HepG2 (cell line): ENCODE measurements at regions not wholly inside any gene's neighbourhood (a gene's known extent, or its start where the extent isn't known, plus 50 kb on each side); places are given as distances from the start of the nearest gene placed in this dataset.

Experiments
- ATAC-seq: fragments of 200-7000 bp; cut with Tn5 transposase; 3 replicates; pipeline ENCODE4 v1.9.1; 2020; ENCODE audit warnings: mild to moderate bottlenecking, moderate library complexity
- BruUV-seq: library from RNA; stranded (reverse); fragments of 400-500 nt; replicated peaks from 2 replicates; lab custom pipeline; 2021; lab: Mats Ljungman, UMichigan
- CTCF ChIA-PET: fragments of 300-600 bp; formaldehyde crosslinking; extraction: SDS; loops from one replicate; lab custom pipeline; 2021; ENCODE audit warnings: low total read pairs, inconsistent platforms, low intra/inter-chr PET ratio; lab: Yijun Ruan, JAX
- POLR2A ChIA-PET: fragments of 350-600 bp; sonication (Branson Sonifier 250); formaldehyde crosslinking; loops from one replicate; lab custom pipeline; 2020; ENCODE audit warnings: antibody characterized with exemption, inconsistent platforms; lab: Yijun Ruan, JAX
- DNase-seq: peaks from one replicate; pipeline ENCODE4 v3.0.0-alpha.2; 2015; ENCODE audit warnings: low spot score
- FAIRE-seq: peaks from 3 replicates; lab custom pipeline; 2011; peaks lifted over from hg19 to GRCh38; lab: Jason Lieb, UNC
- H2AFZ ChIP-seq: one replicate; pipeline ENCODE4 v1.6.1; 2011; ENCODE audit warnings: low read length, inconsistent platforms
- H3K27ac ChIP-seq: fragments of 300-600 bp; 3 replicates; pipeline ENCODE4 v1.8.0; 2011; ENCODE audit warnings: mixed run types, mild to moderate bottlenecking, mixed read lengths, low read length, inconsistent platforms; ENCODE audit not compliant: insufficient read depth; ENCODE audit errors: extremely low read length
- H3K27me3 ChIP-seq, 2 experiments: fragments of 200-600 bp in 1 of 2; 2 replicates in 1 of 2; 3 replicates in 1 of 2; pipeline versions ENCODE4 v1.6.0 to v1.8.0; 2011; ENCODE audit warnings: low read length in 2 of 2, mild to moderate bottlenecking in 2 of 2, moderate library complexity in 2 of 2, inconsistent platforms in 1 of 2; ENCODE audit not compliant: insufficient read depth in 2 of 2, control insufficient read depth in 1 of 2
- H3K36me3 ChIP-seq, 2 experiments: fragments of 200-600 bp in 1 of 2; replicated peaks in 1 of 2; 2 replicates in 1 of 2; 3 replicates in 1 of 2; pipeline versions ENCODE4 v1.5.1 to v1.8.0; 2011; ENCODE audit warnings: low read length in 2 of 2, inconsistent platforms in 1 of 2; ENCODE audit not compliant: insufficient read depth in 2 of 2, control insufficient read depth in 1 of 2
- H3K4me1 ChIP-seq: 2 replicates; pipeline ENCODE4 v1.5.1; 2012; ENCODE audit warnings: low read length, inconsistent platforms; ENCODE audit not compliant: insufficient read depth
- H3K4me2 ChIP-seq: 2 replicates; pipeline ENCODE4 v1.6.0; 2011; ENCODE audit warnings: low read depth, low read length, inconsistent platforms
- H3K4me3 ChIP-seq, 3 experiments: fragments of 200-600 bp in 1 of 3; sonication (generic), shearing (Covaris generic) in 1 of 3; replicated peaks in 1 of 3; 2 replicates each; pipeline ENCODE4 v1.5.1; 2011 to 2016; ENCODE audit warnings: low read length in 3 of 3, inconsistent platforms in 2 of 3, low read depth in 2 of 3, mild to moderate bottlenecking in 2 of 3, control low read depth in 1 of 3, mixed read lengths in 1 of 3; ENCODE audit not compliant: insufficient read depth in 1 of 3
- H3K79me2 ChIP-seq: one replicate; pipeline ENCODE4 v1.6.1; 2011; ENCODE audit warnings: low read length, inconsistent platforms; ENCODE audit not compliant: insufficient read depth
- H3K9ac ChIP-seq: 2 replicates; pipeline ENCODE4 v1.6.0; 2011; ENCODE audit warnings: mild to moderate bottlenecking, low read depth, low read length, inconsistent platforms; ENCODE audit not compliant: insufficient read depth
- H3K9me3 ChIP-seq: 2 replicates; pipeline ENCODE4 v1.5.1; 2012; ENCODE audit warnings: mild to moderate bottlenecking, low read length
- H4K20me1 ChIP-seq: 2 replicates; pipeline ENCODE4 v1.6.0; 2011; ENCODE audit warnings: inconsistent platforms, mild to moderate bottlenecking, low read length, moderate library complexity; ENCODE audit not compliant: insufficient read depth
- ATF7 ChIP-seq, 2 experiments: fragments of 450-650 bp in 1 of 2; sonication (generic) in 1 of 2; formaldehyde crosslinking in 1 of 2; IDR thresholded peaks; 2 replicates each; pipeline versions ENCODE4 v1.4.0 to v1.6.1; 2016 to 2020; ENCODE audit warnings: antibody characterized with exemption in 1 of 2, mild to moderate bottlenecking in 1 of 2, missing genetic modification reagents in 1 of 2
- BRD4 ChIP-seq: sonication (generic); formaldehyde crosslinking; IDR thresholded peaks from 2 replicates; pipeline ENCODE4 v1.4.0; 2020; ENCODE audit warnings: missing genetic modification reagents
- HBP1 ChIP-seq: IDR thresholded peaks from 2 replicates; pipeline ENCODE4 v1.6.1; 2016; ENCODE audit warnings: low read depth, control low read depth
- MAFF ChIP-seq: IDR thresholded peaks from 2 replicates; pipeline ENCODE4 v1.6.1; 2011; ENCODE audit warnings: low read depth, low read length, improper control_type of control experiment
- MAFK ChIP-seq, 2 experiments: IDR thresholded peaks in 1 of 2; conservative IDR thresholded peaks in 1 of 2; 2 replicates each; pipeline ENCODE4 v1.6.1; 2011; ENCODE audit warnings: improper control_type of control experiment in 2 of 2, low read length in 2 of 2
- TMF1 ChIP-seq: sonication (generic); formaldehyde crosslinking; IDR thresholded peaks from 2 replicates; pipeline ENCODE4 v1.8.1; 2022; ENCODE audit warnings: low read depth, missing genetic modification reagents
- ZNF329 ChIP-seq: sonication (generic); formaldehyde crosslinking; IDR thresholded peaks from 2 replicates; pipeline ENCODE4 v1.9.0; 2021; ENCODE audit warnings: low read depth, mild to moderate bottlenecking, missing genetic modification reagents
- WGBS: methylation state at CpG from one replicate; pipeline ENCODE4 v1.1.6; 2017; ENCODE audit warnings: low lambda C conversion rate; 5-methylcytosine and 5-hydroxymethylcytosine counted together
- in situ Hi-C: cut with HindIII; loops from 2 replicates; pipeline ENCODE4 v1.10.0; 2017; ENCODE audit warnings: low pct_unique_long_range_greater_than_20kb; ENCODE audit not compliant: extremely low pct_ligation_motif_present
- intact Hi-C: fragments of 100-400 bp; cut with micrococcal nuclease; formaldehyde crosslinking; loops from one replicate; pipeline ENCODE4 v1.10.0; 2022; ENCODE audit not compliant: unreplicated experiment
- TF ChIP-seq, protein P1 (sequence below): sonication (generic); formaldehyde crosslinking; conservative IDR thresholded peaks from 2 replicates; pipeline ENCODE4 v1.8.0; 2022; ENCODE audit warnings: missing genetic modification reagents

- no peaks in the 10 kb centered on the region for H3K79me2 ChIP-seq
- no peaks in the 10 kb centered on the region for H3K36me3 ChIP-seq
- no peak for TF ChIP-seq BRD4 (CRISPR knock-in tag)
- TF ChIP-seq MAFK (conservative IDR thresholded peaks at IDR 0.05 in 1 of 2, IDR thresholded peaks at IDR 0.05 in 1 of 2; ENCODE audit: low read length in 2 of 2): peak; percentile 74 to 82
- TF ChIP-seq ATF7 (IDR thresholded peaks at IDR 0.05): 0 out of 2 replicates have a peak, but pooled peaks have one; percentile 10
- TF ChIP-seq ATF7 (CRISPR knock-in tag; IDR thresholded peaks at IDR 0.05): no peak
- TF ChIP-seq MAFF: peak; percentile 70; the same call in 1 of the 2 replicates
- TF ChIP-seq, protein P1, sequence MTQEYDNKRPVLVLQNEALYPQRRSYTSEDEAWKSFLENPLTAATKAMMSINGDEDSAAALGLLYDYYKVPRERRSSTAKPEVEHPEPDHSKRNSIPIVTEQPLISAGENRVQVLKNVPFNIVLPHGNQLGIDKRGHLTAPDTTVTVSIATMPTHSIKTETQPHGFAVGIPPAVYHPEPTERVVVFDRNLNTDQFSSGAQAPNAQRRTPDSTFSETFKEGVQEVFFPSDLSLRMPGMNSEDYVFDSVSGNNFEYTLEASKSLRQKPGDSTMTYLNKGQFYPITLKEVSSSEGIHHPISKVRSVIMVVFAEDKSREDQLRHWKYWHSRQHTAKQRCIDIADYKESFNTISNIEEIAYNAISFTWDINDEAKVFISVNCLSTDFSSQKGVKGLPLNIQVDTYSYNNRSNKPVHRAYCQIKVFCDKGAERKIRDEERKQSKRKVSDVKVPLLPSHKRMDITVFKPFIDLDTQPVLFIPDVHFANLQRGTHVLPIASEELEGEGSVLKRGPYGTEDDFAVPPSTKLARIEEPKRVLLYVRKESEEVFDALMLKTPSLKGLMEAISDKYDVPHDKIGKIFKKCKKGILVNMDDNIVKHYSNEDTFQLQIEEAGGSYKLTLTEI (CRISPR knock-in tag): no peak
- no peaks in the 10 kb centered on the region for H3K4me1 ChIP-seq
- no peak for FAIRE-seq
- H3K27me3 ChIP-seq: no peaks in the 10 kb centered on the region
- no peak overlapping the region for H3K4me3 ChIP-seq
- no peak overlapping the region for H3K4me2 ChIP-seq
- BruUV-seq: no TSS peak
- no peak overlapping the region for H2AFZ ChIP-seq
- ChIA-PET CTCF (no interaction called here), POLR2A (no interaction called here)
- no peak for DNase-seq
- intact Hi-C loops: no loop called here
- H3K9ac ChIP-seq: no peak overlapping the region
- no peaks in the 10 kb centered on the region for H3K9me3 ChIP-seq
- in situ Hi-C loops: no loop called here
- ATAC-seq: no peak
- WGBS: 0% methylated on average over 1 of the region's 1 CpG
- H4K20me1 ChIP-seq: no peaks in the 10 kb centered on the region
- no peak overlapping the region for H3K27ac ChIP-seq
Observed at GRCh38 chr4:162522724-162523123, 358.9 kb upstream of the FSTL5 start.

GRCh38 chr4:162510937-162511336, 347.1 kb upstream of the FSTL5 start:
- Histone ChIP-seq H3K27me3 (no peaks in the 10 kb centered on the region), H3K9ac (no peak overlapping the region), H3K9me3 (no peaks in the 10 kb centered on the region), H3K79me2 (no peaks in the 10 kb centered on the region), H2AFZ (no peak overlapping the region), H4K20me1 (no peaks in the 10 kb centered on the region), H3K4me3 (no peak overlapping the region), H3K36me3 (no peaks in the 10 kb centered on the region), H3K4me1 (no peaks in the 10 kb centered on the region), H3K27ac (no peak overlapping the region)
- FAIRE-seq (no peak), ATAC-seq (no peak), DNase-seq (no peak)
- CTCF ChIA-PET: no interaction called here
- 19% methylated on average over 3 of the region's 3 CpGs for WGBS
- in situ Hi-C loops: no loop called here
- no TSS peak for BruUV-seq
- TF ChIP-seq ZNF329 (CRISPR knock-in tag): no peak
- no peak for TF ChIP-seq TMF1
- TF ChIP-seq HBP1: no peak
- TF ChIP-seq, all 625 proteins: peak for 0
- no peak overlapping the region for H3K4me2 ChIP-seq
- POLR2A ChIA-PET: no interaction called here
- intact Hi-C loops: no loop called here
